NOMO-1 treated with dmso at 0.1 percent for 144 hours (cell line): ENCODE measurements at regions not wholly inside any gene's neighbourhood (a gene's known extent, or its start where the extent isn't known, plus 50 kb on each side); places are given as distances from the start of the nearest gene placed in this dataset.
"Not testable (repeated sequence)": the region's sequence is repeated elsewhere in the genome, so short reads cannot be mapped to it uniquely, and the experiment has no call there.

ENCODE experiments used
- DNase-seq: peaks from one replicate; lab custom pipeline; 2025; ENCODE audit not compliant: unreplicated experiment; lab: John Stamatoyannopoulos, UW

DNA sequence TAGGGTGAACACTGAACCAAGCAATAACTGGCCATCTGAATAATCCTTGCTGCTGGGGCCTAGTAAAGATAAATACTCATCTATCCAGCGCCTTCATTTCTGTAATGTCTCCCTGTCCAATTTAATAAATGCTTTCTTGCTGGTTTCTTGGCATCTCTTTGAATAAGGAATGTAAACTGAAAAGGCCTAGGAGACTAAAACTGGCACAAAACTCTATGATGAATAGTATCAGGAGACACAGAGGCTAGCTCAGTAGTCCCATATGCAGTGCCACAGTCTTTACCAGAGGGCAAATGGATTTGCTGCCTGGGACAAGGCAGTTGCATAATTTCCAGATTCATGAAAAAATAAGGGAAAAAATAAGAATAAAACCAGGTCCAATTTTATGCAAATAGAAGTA, 324.4 kb downstream of the CENPW start:
- no peak for DNase-seq

GRCh38 chr6:126665551-126665950, 325.6 kb downstream of the CENPW start:
- DNase-seq = no peak

GRCh38 chr6:126667071-126667470, 327.2 kb downstream of the CENPW start:
- no peak for DNase-seq

DNA sequence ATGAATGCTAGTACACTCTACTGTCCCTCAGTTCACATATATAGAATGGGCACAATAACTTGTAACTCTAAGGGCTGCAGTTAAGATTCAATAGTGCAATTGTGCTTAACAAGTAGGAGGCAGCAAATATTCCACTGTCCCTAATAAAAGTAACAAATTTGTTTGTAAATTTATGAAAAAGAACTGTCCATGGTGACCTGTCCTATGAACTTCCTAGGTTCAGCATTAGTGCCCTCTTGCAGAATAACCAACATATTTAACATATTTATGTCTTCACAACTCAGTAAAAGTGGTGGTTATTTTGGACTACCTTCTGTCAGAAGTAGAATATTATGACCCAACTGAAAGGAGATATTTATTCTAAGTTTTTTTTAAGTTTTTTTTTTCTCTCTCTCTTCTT, 327.8 kb downstream of the CENPW start:
- DNase-seq = no peak

- no peak for DNase-seq
These were observed 332.7 kb downstream of the CENPW start for GRCh38 chr6:126672649-126673048.

GRCh38 chr6:126673749-126674148, 333.8 kb downstream of the CENPW start:
- not testable (repeated sequence) for DNase-seq

DNA sequence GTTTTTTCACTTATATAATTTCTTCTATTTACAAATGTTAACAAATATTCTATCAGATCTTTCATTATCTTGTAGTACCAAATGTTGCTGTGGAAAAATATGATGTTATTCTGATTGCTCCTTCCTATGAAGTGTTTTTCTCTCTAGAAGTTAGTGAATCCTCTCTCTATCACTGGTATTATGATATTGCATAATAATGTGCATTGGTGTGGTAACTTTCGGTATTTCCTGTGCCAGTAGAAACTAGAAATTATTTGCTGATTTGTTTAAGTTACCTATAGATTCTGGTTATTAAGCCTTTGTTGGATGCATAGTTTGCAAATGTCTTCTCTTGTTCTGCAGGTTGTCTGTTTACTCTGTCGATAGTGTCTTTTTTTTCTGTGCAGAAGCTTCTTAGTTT, 342.5 kb downstream of the CENPW start:
- no peak for DNase-seq

GRCh38 chr6:126685182-126685581, 345.3 kb downstream of the CENPW start:
- DNase-seq = no peak

DNA sequence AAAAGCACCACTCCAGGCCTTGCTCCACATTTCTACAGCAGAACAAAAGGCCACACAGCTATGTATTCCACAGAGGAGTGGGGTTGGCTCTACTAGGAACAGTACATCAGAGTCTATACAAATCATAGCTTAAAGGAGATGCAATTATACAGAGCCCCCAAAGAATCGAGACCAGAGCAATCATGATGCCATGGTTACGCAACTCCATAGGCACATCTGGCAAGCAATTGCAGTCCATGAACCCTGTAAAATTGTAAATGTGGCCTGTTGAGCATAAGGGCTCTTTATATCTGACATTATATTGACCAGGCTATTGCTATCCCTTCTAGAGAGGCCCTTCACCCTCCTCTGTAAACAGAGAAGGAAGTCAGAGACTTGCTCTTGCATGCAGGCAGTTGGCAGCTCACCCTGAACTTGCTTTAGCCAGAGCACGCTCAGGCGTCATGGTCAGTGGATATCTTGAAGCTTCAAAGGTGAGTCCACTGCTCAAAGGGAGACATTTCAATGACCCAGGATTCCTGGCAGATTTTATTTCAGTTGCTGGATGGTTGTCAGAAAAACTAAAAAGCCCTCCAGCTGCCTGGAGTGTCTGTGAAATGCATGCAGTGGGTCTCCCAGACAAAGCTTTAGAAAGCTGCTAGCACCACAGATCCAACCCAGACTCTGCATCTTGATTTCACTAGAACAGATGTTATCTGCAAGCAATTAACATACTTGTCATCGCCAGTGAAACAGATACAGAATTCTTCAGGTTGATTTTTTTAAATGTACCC, 357.2 kb downstream of the CENPW start:
- DNase-seq = no peak

GRCh38 chr6:126698732-126699240, 358.9 kb downstream of the CENPW start:
- no peak for DNase-seq

GRCh38 chr6:126701676-126702560, 362.0 kb downstream of the CENPW start:
- DNase-seq = no peak

- DNase-seq = no peak
These were observed 376.1 kb downstream of the CENPW start for GRCh38 chr6:126716032-126716431.

DNA sequence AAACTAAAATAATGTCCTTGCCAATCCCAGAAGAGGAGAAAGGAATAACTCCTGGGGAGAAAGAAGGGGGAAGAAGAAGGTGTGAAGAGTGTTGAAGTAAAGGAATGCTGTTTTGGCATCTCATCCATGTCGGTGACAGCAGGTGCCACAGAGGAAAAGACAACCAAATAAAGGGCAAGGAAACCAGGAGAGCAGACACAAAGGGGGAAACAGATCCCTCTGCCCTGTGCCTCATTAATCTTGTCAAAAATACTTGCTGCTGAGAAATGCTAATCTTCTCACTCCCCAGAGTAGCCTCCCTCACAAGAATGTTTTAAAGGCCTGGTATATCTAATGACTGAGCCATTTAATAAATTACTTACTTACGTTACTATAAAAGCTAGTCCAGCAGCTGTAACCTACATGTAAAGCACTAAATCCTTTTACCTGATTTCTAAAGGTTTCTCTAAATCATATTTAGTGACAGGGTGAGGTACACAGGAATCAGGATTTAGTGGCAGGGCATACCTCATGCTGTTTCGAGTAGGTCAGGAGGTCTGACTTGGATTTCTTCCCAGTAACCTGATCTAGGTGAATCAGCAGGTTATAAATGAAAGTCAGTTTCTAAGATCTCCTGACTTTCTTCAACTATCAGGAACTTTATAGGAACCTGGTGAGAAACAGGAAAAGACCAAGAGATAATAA, 377.1 kb downstream of the CENPW start:
- no peak for DNase-seq

DNA sequence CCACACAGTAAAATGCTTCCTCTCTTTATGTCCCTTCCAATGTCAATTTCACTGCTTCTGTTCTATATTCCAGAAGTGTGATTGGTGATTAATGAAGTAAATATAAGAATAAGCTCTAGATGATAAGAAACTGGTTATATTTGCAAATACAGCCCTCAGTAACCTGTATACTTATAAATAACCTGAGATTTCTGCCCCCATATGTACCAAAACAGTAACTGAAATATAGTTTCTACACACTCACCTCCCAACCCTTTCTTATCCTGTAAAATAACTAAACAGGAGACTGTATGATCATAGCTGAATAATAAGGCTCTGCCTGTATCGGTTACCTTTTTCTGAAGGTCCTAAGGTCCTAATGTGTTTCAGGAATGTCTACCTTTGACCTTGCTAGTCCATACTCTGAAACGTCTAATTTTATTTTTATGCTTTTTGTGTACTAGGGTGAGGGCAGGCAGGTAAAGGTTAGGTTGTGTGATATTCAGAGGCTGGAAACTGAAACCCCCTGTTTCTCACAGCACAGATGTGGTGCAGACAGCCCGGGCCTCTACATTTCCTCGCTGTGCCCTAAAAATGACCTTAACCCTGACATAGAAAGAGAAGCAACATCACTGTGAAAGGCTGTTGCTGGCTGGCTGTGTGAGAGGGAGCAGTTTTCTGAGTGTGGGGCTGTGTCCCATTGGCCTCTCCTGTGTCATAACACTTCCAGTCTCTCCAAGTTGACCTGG, 378.8 kb downstream of the CENPW start:
- DNase-seq = no peak

GRCh38 chr6:126720304-126720703, 380.4 kb downstream of the CENPW start:
- no peak for DNase-seq

DNA sequence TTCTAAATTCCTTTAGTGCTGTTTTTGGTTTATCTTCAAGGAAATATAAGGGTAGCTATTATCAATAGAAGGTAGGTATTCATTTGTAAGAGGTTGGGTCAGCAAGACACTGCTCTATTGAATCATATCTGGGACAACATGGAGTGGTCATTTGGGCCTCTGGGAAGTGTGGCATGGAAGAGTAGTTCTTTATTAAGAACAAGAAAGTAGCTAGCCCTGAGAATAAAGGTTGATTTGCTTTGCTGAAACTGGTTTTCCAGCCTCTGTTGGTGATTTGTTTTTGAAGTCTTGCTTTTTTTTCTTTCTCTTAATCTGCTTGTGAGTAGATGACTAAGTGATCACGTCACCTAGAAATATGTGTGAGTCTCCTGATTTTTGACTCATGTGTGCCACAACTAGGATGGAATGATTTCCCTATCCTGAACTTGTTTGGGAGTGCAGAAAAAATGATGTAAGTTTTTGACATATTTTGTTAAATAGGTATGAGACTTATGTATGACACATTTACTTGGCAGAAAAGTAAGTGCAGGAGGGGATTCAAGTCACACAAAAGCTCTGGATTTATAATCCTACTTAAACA, 381.8 kb downstream of the CENPW start:
- DNase-seq = no peak

GRCh38 chr6:126722411-126722810, 382.5 kb downstream of the CENPW start:
- DNase-seq = no peak

GRCh38 chr6:126723541-126724170, 383.7 kb downstream of the CENPW start:
- DNase-seq = no peak

DNA sequence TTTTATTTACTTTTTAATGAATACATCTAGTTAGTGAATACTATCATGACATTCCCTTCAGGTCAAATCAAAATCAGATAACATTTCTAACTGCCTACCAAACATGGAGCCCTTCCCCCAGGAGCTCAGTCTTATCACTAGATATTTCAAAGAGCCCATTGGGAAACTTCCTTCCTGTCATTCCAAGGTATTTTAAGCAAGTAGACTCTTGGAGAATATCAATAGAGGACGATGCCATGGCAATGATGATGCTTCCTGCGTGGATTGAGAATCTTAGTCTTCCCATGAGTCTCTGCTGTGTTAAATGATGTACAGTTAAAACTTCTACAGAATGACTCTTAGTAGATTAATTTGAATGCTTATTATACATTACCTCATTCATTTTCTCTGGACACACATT, 384.9 kb downstream of the CENPW start:
- DNase-seq = no peak

DNA sequence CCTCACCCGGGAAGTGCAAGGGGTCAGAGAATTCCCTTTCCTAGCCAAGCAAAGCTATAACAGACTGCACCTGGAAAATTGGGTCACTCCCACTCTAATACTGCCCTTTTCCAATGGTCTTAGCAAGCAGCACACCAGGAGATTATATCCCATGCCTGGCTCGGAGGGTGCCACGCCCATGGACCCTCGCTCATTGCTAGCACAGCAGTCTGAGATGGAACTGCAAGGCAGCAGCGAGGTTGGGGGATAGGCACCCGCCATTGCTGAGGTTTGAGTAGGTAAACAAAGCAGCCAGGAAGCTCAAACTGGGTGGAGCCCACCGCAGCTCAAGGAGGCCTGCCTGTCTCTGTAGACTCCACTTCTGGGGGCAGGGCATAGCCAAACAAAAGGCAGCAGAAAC, 386.5 kb downstream of the CENPW start:
- DNase-seq = not testable (repeated sequence)
